ENCODE measurements at regions not wholly inside any gene's neighbourhood (a gene's known extent, or its start where the extent isn't known, plus 50 kb on each side); places are given as distances from the start of the nearest gene placed in this dataset.

DNA sequence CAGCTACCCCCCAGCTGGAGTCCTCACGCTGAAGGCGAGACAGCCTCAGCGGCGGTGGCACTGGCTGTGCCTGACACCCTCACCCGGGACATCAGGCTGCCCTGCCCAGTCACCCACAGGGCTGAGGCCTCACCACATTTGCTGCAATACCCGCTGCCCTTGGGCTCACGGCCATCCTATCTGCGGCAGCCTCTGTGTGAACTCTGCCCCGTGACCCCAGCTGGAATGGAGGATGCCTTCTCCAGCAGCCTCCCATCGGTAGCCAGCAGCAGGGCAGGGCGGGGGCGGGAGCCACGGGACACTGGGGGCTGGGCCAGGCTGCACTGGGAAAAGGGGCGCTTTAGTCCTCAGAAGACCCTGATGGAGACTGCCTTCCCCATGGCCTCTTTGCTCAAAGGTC lies 112.4 kb upstream of the ZBTB40 start:
- H3K27me3 Mint-ChIP-seq (ENCODE audit: low read depth, poor library complexity), result peaks cover 26% of the 10 kb centered on the region
- H3K4me3 Mint-ChIP-seq, result no peak overlapping the region
- no peaks in the 10 kb centered on the region for H3K9me3 Mint-ChIP-seq
- H3K27ac Mint-ChIP-seq, result no peak overlapping the region
- peak; percentile 49 for DNase-seq
- peaks cover 39% of the 10 kb centered on the region for H3K4me1 Mint-ChIP-seq
- H3K36me3 Mint-ChIP-seq (ENCODE audit: low read depth), result no peaks in the 10 kb centered on the region
- TF ChIP-seq, protein P1, sequence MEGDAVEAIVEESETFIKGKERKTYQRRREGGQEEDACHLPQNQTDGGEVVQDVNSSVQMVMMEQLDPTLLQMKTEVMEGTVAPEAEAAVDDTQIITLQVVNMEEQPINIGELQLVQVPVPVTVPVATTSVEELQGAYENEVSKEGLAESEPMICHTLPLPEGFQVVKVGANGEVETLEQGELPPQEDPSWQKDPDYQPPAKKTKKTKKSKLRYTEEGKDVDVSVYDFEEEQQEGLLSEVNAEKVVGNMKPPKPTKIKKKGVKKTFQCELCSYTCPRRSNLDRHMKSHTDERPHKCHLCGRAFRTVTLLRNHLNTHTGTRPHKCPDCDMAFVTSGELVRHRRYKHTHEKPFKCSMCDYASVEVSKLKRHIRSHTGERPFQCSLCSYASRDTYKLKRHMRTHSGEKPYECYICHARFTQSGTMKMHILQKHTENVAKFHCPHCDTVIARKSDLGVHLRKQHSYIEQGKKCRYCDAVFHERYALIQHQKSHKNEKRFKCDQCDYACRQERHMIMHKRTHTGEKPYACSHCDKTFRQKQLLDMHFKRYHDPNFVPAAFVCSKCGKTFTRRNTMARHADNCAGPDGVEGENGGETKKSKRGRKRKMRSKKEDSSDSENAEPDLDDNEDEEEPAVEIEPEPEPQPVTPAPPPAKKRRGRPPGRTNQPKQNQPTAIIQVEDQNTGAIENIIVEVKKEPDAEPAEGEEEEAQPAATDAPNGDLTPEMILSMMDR (IDR thresholded peaks at IDR 0.05), result no peak

DNA sequence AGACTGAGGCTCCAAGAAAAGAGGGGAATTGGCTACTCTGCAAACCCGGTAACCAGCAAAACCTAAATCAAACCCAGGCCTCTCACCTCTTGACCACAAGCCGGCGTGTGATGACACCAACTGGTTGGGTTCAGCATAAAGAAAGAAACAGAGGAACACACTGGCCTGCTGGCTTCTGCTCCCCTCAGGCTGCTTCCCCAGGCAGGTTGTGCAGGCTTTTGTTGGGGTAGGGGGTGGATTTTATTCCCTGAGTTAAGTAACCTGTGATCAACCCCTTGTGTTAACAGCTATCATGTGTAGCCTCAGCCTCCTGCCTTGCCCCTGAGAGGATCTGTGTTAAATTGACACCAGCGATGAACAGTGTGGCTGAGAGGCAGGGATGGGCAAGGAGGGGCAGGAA lies 111.6 kb upstream of the ZBTB40 start:
- DNase-seq, result no peak
- TF ChIP-seq, protein P1 (IDR thresholded peaks at IDR 0.05), result no peak
- peaks cover 42% of the 10 kb centered on the region for H3K4me1 Mint-ChIP-seq
- H3K9me3 Mint-ChIP-seq, result peaks cover 4% of the 10 kb centered on the region
- H3K27me3 Mint-ChIP-seq (ENCODE audit: low read depth, poor library complexity), result peaks cover 34% of the 10 kb centered on the region
- no peak overlapping the region for H3K4me3 Mint-ChIP-seq
- no peaks in the 10 kb centered on the region for H3K36me3 Mint-ChIP-seq (ENCODE audit: low read depth)
- H3K27ac Mint-ChIP-seq, result no peak overlapping the region

DNA sequence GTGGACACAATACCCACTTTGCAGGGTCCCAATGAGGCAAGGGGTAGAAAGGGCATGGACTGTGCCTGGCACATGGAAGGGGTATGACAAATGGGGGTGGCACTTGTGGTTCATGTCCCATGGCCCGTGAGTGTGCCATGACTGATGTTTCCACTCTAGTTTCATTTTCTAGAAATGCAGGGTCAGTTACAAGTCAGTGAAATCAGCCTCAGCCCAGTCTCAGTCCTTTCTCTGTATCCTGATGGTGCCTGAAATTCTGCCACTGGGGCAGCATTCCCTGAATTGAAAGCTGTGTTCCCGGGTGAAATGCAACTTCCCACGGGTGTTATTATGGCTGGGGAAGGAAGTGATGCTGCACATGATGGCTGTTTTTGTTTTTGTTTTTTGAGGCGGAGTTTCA lies 110.8 kb upstream of the ZBTB40 start:
- H3K36me3 Mint-ChIP-seq (ENCODE audit: low read depth), result no peaks in the 10 kb centered on the region
- no peak overlapping the region for H3K27ac Mint-ChIP-seq
- DNase-seq, result no peak
- TF ChIP-seq, protein P1 (IDR thresholded peaks at IDR 0.05), result no peak
- peaks cover 4% of the 10 kb centered on the region for H3K9me3 Mint-ChIP-seq
- H3K4me1 Mint-ChIP-seq, result peaks cover 42% of the 10 kb centered on the region
- peaks cover 42% of the 10 kb centered on the region for H3K27me3 Mint-ChIP-seq (ENCODE audit: low read depth, poor library complexity)
- no peak overlapping the region for H3K4me3 Mint-ChIP-seq

DNA sequence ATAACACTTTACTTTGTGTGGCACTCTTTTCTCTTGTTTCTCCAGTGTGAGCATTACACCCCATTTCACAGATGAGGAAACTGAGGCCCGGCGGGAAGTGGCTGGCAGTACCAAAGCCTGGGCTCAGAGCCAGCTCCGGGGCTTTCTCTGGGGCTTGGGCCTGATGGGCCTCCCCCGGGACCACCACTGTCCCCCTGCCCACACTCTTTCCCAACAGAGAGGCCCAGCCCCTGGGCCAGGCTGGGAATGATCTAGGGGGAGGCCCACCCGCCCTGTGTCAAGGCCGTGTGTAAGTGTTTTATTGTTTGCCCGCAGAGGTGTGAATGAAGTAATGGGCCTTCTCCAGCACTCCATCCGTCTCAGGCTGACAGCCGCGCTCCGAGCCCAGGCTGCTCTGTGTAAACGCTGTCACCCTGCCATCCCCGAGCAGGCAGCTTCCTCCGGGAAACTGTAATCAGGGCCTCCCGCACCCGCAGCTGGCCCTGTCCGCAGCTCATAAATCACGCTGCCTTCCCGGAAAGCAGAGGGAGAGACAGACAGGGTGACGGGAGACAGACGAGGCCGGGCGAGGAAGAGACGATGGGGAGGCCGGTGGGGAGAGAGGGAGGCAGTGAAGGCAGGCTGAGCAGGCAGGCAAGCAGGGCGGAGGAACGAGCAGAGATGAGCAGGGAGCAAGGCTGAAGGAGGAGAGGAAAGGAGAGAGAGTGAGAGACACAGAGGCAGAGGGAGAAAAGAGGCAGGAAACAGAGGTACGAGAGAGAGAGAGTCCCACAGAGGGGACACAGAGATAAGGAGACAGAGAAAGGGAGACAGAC lies 109.7 kb upstream of the ZBTB40 start:
- Mint-ChIP-seq H3K4me1 (peaks cover 49% of the 10 kb centered on the region), H3K4me3 (peak overlapping the region; percentile 41), H3K27me3 (ENCODE audit: low read depth, poor library complexity) (peaks cover 53% of the 10 kb centered on the region), H3K27ac (no peak overlapping the region), H3K36me3 (ENCODE audit: low read depth) (no peaks in the 10 kb centered on the region), H3K9me3 (peaks cover 4% of the 10 kb centered on the region)
- TF ChIP-seq, protein P1 (IDR thresholded peaks at IDR 0.05), result no peak
- DNase-seq, result peak; percentile 82

DNA sequence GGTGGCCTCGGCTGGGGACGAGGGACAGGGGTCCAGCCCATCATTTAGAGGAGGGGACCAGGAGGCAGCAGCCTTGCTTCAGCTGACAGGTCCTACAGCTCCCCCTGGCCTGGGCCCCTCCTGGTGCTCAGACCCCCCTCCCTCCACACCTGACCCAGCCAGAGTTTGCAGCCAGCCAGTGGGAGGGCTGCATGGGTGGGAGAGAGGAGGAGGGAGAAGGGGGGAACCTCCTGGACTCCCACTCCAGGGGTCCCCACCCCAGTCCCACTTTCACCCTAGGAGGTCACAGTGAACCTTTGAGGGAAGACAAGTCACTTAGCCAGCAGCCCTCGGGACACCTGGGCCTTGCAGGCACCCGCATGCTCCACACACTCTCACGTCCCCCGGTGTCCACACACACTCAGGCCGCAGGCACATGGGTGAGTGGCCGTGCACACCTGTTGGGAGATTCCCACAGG lies 108.9 kb upstream of the ZBTB40 start:
- Mint-ChIP-seq H3K27ac (no peak overlapping the region), H3K4me1 (peaks cover 52% of the 10 kb centered on the region), H3K36me3 (ENCODE audit: low read depth) (no peaks in the 10 kb centered on the region), H3K9me3 (peaks cover 4% of the 10 kb centered on the region), H3K4me3 (peak overlapping the region; percentile 41), H3K27me3 (ENCODE audit: low read depth, poor library complexity) (peaks cover 61% of the 10 kb centered on the region)
- TF ChIP-seq, protein P1 (IDR thresholded peaks at IDR 0.05), result no peak
- no peak for DNase-seq

Measured in nephron progenitor cell (in vitro differentiated cells).